ENCODE measurements at regions not wholly inside any gene's neighbourhood (a gene's known extent, or its start where the extent isn't known, plus 50 kb on each side); places are given as distances from the start of the nearest gene placed in this dataset.

DNA sequence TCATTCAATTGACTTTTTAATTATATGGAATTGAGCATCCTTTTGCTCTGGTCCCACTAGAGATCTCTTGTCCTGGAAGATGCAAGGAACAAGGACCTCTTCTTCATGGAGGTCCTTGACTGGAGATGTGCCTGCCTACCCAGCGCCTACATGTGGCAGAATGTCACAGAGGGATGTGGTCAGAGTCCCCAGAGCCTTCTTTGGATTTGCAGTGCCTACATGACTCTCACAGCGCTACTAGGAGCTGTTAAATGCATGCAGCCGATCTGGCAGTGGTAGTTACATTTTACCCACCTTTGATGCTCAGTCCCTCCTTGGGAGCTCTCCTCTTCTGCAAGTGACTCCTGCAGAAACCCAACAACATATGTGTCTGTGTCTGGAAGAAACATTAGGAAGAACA lies 51.9 kb upstream of the ADTRP start:
- H3K27me3 ChIP-seq (ENCODE audit: control insufficient read depth, insufficient read depth, low read length), result no peaks in the 10 kb centered on the region
- H3K9me3 ChIP-seq (ENCODE audit: control insufficient read depth, insufficient read depth, low read depth, low read length), result no peaks in the 10 kb centered on the region
- H3K36me3 ChIP-seq (ENCODE audit: control insufficient read depth, insufficient read depth, low read length), result no peaks in the 10 kb centered on the region
- H3K4me3 ChIP-seq (replicated peaks in 1 of 4; ENCODE audit: control extremely low read depth in 1 of 4, insufficient read depth in 1 of 4, low read depth in 3 of 4, low read length in 4 of 4), result no peak overlapping the region
- H3K4me1 ChIP-seq (ENCODE audit: control insufficient read depth, extremely low read depth, insufficient read depth, low read length), result no peaks in the 10 kb centered on the region
- no peak overlapping the region for H3K9ac ChIP-seq (ENCODE audit: insufficient read depth, low read length)
- TF ChIP-seq EZH2 (IDR thresholded peaks at IDR 0.05; ENCODE audit: low read length, missing control alignments) (no peak), CTCF (conservative IDR thresholded peaks at IDR 0.05 in 1 of 2, IDR thresholded peaks at IDR 0.05 in 1 of 2; ENCODE audit: low read depth in 1 of 2, low read length in 2 of 2) (no peak)
- H4K20me1 ChIP-seq (ENCODE audit: control insufficient read depth, extremely low read depth, insufficient read depth, low read length), result no peaks in the 10 kb centered on the region
- no peaks in the 10 kb centered on the region for H3K79me2 ChIP-seq (ENCODE audit: control insufficient read depth, insufficient read depth, low read length)
- H3K4me2 ChIP-seq (ENCODE audit: extremely low read depth, insufficient read depth, low read length), result no peak overlapping the region
- no peak overlapping the region for H3K27ac ChIP-seq (ENCODE audit: insufficient read depth, low read length)
- no peak overlapping the region for H2AFZ ChIP-seq (ENCODE audit: low read length)
- no peak for DNase-seq (ENCODE audit: low read depth in 2 of 2)

GRCh38 chr6:11830105-11830504 lies 51.5 kb upstream of the ADTRP start:
- DNase-seq (ENCODE audit: low read depth in 2 of 2), result no peak
- H3K9ac ChIP-seq (ENCODE audit: insufficient read depth, low read length), result no peak overlapping the region
- no peaks in the 10 kb centered on the region for H3K36me3 ChIP-seq (ENCODE audit: control insufficient read depth, insufficient read depth, low read length)

DNA sequence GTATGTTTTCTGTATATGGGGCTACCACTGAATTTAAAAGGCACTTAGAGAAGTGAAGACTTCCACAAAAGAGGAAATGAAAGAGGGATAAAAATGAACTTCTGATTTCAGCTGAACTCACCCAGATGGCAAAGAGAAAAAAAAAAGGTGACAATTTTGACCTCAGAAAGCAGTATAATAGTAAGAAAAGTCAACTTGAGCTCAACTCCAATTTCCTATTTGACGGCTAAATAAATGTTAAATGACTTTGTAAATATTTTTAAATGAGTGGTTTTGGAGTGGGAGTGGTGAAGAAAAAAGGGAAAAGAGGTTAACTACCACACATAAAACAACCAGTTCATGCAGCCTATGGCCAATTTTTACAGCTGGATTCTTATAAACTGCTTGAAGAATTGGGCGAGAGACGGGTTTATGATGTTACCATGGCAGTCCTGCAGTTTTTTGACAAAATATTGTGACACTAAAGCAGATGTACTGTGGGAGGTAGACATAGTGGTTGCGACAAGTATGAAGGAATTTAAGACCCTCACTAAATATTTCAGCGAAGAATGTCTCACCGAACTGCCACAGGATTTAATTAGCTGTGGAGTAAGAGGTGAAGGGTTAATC lies 49.8 kb upstream of the ADTRP start:
- H3K4me2 ChIP-seq (ENCODE audit: extremely low read depth, insufficient read depth, low read length), result no peak overlapping the region
- no peak for TF ChIP-seq CTCF (conservative IDR thresholded peaks at IDR 0.05 in 1 of 2, IDR thresholded peaks at IDR 0.05 in 1 of 2; ENCODE audit: low read depth in 1 of 2, low read length in 2 of 2)
- no peaks in the 10 kb centered on the region for H4K20me1 ChIP-seq (ENCODE audit: control insufficient read depth, extremely low read depth, insufficient read depth, low read length)
- H3K79me2 ChIP-seq (ENCODE audit: control insufficient read depth, insufficient read depth, low read length), result no peaks in the 10 kb centered on the region
- no peaks in the 10 kb centered on the region for H3K9me3 ChIP-seq (ENCODE audit: control insufficient read depth, insufficient read depth, low read depth, low read length)
- H3K27me3 ChIP-seq (ENCODE audit: control insufficient read depth, insufficient read depth, low read length), result no peaks in the 10 kb centered on the region
- no peak overlapping the region for H3K4me3 ChIP-seq (replicated peaks in 1 of 4; ENCODE audit: control extremely low read depth in 1 of 4, insufficient read depth in 1 of 4, low read depth in 3 of 4, low read length in 4 of 4)
- H3K27ac ChIP-seq (ENCODE audit: insufficient read depth, low read length), result no peak overlapping the region
- DNase-seq (ENCODE audit: low read depth in 2 of 2), result peak in 1 of 2 donors; percentile 20
- H3K9ac ChIP-seq (ENCODE audit: insufficient read depth, low read length), result no peak overlapping the region
- no peak overlapping the region for H2AFZ ChIP-seq (ENCODE audit: low read length)
- no peaks in the 10 kb centered on the region for H3K36me3 ChIP-seq (ENCODE audit: control insufficient read depth, insufficient read depth, low read length)
- no peaks in the 10 kb centered on the region for H3K4me1 ChIP-seq (ENCODE audit: control insufficient read depth, extremely low read depth, insufficient read depth, low read length)

More at GRCh38 chr6:11830105-11830504, 51.5 kb upstream of the ADTRP start:
- TF ChIP-seq CTCF (conservative IDR thresholded peaks at IDR 0.05 in 1 of 2, IDR thresholded peaks at IDR 0.05 in 1 of 2; ENCODE audit: low read depth in 1 of 2, low read length in 2 of 2) (no peak), EZH2 (IDR thresholded peaks at IDR 0.05; ENCODE audit: low read length, missing control alignments) (no peak)
- no peak overlapping the region for H2AFZ ChIP-seq (ENCODE audit: low read length)
- H4K20me1 ChIP-seq (ENCODE audit: control insufficient read depth, extremely low read depth, insufficient read depth, low read length), result no peaks in the 10 kb centered on the region
- H3K4me1 ChIP-seq (ENCODE audit: control insufficient read depth, extremely low read depth, insufficient read depth, low read length), result no peaks in the 10 kb centered on the region
- H3K4me3 ChIP-seq (replicated peaks in 1 of 4; ENCODE audit: control extremely low read depth in 1 of 4, insufficient read depth in 1 of 4, low read depth in 3 of 4, low read length in 4 of 4), result no peak overlapping the region
- H3K4me2 ChIP-seq (ENCODE audit: extremely low read depth, insufficient read depth, low read length), result no peak overlapping the region
- no peak overlapping the region for H3K27ac ChIP-seq (ENCODE audit: insufficient read depth, low read length)
- H3K79me2 ChIP-seq (ENCODE audit: control insufficient read depth, insufficient read depth, low read length), result no peaks in the 10 kb centered on the region
- no peaks in the 10 kb centered on the region for H3K9me3 ChIP-seq (ENCODE audit: control insufficient read depth, insufficient read depth, low read depth, low read length)
- H3K27me3 ChIP-seq (ENCODE audit: control insufficient read depth, insufficient read depth, low read length), result no peaks in the 10 kb centered on the region

Measured in fibroblast of lung (primary cell).